ENCODE measurements at regions not wholly inside any gene's neighbourhood (a gene's known extent, or its start where the extent isn't known, plus 50 kb on each side); places are given as distances from the start of the nearest gene placed in this dataset.

DNA sequence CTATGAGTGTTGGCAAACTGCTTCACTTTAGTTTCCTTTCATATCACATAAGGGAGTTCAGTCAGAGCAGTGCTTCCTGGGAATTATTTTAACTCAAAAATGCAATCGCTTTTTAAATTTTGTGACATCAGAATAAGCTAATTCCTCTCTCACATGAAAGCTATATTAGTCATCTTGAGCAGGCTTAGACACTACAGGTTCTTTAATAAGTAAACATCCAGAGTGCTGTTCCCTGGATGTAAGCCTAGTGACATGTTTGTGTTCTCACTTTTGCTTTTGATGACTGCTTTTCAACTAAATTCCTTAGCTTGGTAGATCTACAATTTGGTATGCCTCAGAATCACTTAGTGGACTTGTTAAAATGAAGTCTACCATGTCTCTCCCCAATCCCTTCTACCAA is 252.7 kb upstream of the POU3F2 start:
- DNase-seq = no peak

DNA sequence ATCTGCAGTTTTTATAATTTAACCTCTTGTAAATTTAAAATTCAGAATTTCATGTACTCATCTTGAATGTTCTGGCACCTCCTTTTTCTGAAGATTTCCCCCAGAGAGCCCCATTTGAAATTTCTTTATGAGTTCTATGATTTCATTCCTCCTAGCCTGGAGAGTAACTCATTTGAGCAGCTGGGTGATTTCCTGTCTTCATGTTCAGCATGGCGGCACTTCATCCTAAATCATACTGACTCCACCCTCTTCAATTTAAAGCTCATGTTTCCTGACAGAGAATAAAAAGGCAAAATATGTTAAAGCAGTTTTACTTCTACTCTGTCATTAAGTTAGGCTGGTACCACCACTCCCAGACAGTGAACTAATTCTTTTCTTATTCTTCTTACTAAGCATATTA is 250.9 kb upstream of the POU3F2 start:
- no peak for DNase-seq

DNA sequence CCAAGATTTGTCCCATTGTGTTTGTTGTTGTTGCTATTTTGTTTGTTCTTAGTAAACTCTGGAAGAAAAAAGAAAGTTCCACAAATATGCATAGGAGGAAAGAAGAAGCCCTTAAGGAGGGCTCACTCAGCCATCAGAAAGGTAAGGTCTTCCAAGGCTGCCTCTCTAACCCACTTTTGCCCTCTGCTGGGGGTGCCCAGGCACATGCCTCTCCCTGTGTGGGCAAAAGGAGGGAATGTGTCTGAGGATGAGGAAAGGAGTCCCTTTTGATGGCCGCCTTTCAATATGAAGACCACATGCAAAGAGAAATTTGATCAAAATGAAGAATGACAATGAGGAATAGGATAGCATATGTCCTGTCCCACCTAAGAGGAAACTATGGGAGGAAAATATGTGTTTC is 248.2 kb upstream of the POU3F2 start:
- DNase-seq = no peak

DNA sequence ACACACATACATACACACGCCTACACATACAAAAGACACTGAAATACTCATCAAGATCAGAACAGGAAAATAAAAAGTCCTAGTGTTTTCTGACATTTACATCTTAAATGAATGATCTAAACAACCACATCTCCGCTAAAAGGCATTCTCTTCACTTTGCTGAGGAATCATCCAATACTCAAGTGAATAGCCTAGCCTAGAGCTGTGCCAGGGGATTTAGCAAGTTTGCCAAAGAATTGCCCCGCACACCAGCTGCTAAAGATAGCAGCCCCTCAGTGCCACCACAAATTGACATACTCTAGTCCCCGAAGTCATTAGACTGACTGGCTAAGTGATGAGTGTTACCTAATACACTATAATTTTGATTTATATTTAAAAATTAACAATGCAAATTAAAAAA is 246.8 kb upstream of the POU3F2 start:
- DNase-seq = no peak

DNA sequence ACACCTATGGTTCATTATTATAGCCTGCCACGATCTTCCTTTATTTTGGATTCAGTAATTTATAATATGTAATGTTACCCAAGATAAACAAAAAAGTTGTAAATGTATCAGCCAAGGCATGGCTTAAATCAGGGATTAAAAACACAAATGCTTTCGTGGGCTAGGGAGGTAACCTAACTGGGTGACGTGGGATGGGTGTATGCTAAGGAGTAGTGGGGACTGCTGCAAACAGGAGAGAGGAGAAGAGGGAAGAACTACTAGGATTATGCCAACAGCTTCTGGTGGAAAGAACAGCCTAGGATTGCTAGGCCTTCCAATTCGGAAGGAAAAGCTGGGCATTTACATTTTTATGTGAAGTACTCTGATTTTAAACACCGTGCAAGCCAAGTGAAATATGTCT is 244.8 kb upstream of the POU3F2 start:
- DNase-seq = no peak

DNA sequence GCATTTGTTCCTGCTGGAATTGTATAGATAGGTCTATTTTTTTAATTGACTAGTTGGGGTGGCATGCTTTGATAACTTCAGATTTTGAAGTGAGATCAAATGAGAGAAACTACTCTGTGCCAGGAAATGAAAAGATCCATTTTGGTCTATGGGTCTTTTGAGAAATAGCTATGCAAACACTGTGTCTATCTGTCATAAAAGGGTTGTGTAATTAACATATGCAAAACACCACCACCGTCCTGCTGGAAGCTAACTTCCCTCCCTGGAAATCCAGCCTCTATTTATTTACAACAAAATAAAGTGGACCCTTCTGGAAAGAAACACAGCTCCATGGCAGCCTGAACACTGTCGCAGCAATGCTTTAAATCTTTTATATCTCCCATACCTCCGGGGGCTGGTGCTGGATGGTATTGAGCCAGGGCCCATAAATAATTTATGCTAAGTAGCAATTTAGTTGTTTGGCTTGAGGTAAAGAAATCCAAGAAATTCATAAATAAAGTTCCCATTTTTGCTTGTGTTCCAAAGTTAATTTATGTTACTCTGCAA is 244.2 kb upstream of the POU3F2 start:
- DNase-seq = no peak

DNA sequence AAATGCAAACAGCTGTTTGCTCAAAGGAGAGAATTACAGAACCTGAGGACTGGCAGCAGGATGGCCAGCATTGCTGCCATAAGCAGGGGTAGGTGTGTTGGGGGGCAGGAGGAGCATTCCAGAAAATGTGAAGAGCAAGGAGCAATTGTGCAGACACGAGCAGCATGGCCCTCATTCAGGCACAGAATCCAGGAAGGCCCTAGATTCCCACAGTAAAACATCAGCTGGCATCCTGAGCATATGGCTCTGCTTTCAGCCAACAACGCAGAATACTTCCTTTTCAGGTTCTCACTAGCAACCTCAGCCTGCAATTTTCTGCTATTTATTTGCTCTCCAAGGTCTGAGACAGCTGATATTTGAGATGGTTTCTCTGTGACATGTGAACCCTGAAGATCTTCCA is 243.4 kb upstream of the POU3F2 start:
- DNase-seq = no peak

DNA sequence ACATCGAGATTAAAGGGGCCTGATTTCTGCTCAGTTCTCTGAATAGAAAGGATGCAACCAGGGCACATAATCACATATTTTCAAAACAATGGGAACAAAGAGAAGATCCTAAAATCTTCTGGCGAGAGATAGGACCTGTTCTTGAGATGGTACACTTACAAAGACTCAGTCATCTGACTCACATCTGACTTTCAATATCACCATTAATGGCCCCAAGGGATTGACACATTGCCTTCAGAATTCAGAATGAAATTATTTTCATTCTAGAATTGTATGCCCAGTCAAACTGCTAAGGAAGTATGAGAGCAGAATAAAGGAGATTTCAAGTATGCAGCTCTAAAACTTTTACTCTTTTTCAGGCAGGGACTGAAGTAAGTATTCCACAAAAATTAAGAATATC is 240.7 kb upstream of the POU3F2 start:
- DNase-seq = no peak

DNA sequence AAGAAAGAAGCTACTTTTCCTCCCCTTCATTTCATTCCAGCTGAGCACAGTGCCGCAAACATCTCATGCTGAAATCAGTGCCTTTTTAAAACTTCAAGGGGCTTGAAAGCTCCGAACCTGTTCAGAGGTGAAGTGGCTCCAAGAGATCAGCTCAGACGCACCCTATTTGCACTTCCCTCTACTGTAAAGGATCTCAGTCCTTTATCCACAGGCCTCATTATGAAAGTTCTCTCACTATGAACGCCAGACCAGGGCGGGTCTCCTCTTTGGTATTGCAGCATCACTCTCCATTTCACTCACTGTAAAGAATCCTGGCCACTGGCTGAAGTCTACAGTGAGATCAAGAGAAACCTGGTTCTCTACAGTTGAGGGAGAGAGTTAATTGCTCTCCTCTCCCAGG is 232.7 kb upstream of the POU3F2 start:
- no peak for DNase-seq

DNA sequence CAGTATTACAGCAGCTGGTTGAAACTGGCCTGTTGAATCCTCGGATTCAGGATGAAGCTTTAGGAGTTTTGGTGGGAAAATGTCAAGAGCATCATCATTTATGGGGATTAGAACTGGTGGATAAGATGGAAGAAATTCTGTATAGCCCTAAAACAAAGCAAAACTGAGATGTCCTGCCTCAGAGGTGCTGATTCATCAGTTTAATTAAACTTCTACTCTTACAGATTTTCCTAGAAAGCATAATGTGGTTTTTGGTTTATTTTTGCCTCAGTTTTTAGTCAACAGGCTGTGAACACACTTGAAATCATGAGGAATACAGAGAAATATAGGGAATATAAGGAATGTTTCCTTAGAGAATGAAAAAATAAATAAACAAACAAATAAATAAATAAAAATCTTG is 228.7 kb upstream of the POU3F2 start:
- DNase-seq = no peak

DNA sequence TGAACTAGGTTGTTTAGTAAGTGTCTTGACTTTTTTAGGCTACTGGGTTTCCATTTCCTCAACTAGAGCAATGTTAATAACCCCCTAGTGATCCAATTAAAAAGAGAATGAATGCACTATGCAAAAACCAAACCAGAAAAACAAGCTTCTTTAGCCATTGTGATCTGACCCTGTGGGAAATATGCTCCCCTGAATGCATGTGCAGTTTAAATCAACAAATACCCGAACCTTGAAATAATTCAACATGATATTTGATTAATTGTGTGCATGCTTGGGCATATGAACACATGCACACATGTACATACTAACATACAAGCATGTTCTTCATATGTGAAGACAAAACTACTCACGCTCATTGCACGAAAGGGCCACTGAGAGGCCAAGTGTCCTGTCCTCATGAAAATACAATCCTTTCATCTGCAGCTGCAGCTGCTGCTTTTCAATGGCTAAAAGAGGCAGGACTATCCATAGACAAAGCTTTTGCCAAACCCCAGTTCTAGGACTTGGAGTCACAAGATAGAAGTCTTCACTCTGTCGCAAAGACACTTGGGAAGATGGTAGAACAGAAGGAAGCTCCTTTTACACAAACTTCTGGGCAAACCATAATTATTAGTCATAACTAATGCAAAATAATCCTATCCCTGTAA is 207.1 kb upstream of the POU3F2 start:
- no peak for DNase-seq

DNA sequence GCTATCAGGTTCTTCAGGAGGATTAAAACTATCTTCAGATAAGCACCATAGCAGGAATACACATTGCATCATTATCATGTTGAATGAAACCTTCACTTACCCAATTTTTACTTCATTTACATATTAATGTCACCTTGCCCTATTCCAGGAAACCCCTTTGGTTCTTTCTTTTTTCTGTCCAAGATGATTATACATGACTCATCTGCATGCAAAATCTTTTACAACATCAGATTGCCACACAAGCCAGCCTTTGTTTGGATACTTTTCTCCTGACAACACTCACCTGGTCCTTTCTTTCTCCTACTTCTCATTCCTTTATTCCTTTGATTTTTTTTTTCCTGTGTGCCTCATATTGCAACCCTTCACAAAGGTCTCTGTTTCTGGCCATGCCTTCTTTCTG is 200.5 kb upstream of the POU3F2 start:
- DNase-seq = no peak

DNA sequence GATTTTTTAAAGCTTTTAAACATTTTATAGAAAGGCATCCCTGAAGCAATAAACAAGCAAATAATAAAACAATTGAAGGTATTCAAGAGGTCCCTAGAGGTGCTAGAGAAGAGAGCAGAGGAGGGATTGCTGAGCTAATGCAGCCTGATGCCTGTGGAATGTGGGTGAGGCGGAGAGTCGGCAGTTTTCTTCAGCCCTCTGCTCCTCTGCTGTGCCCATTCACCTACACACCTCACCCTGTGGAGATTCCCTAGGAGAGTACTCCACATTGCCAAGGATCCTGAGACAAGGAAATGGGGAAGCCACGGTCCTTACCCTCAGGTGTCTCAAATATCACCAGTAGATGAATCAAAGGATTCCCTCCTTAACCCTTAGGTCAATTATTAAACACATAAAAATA is 199.8 kb upstream of the POU3F2 start:
- DNase-seq = no peak

DNA sequence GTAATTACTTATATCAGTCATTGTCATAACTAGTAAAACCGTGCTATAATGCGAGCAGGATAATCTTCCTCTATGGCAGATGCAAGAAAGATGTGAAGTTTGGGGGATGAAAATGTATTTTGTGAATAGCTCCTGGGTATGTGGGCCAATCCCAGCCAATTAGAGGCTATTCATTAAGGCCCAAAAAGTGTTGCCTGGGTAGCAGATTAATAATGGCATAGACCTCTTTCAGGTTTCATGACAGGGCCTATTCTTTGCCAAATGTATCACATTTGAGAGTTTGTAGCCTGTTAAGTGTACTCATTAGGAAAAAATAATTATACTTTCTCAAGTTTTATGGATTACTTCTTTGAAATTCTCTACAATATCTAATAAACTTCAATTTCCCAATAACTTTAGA is 199.2 kb upstream of the POU3F2 start:
- no peak for DNase-seq

DNA sequence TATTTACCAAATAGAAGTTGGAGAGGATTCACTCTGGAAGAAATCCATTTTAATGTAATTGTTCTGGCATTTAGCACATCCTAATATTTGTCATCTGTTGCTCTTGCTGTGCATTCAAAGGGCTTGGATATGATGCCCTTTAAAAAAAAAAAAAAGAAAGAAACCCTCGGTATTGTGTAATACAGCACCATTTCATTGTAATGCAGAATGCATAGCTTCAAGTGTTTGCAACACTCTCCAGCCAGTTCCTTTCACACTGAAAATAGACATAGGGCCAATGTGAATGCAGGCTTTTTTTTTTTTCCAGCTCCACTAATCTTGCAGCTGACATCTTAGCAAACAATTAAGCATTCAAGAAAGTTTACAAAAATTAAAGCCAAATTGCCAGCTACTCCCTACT is 197.4 kb upstream of the POU3F2 start:
- no peak for DNase-seq

DNA sequence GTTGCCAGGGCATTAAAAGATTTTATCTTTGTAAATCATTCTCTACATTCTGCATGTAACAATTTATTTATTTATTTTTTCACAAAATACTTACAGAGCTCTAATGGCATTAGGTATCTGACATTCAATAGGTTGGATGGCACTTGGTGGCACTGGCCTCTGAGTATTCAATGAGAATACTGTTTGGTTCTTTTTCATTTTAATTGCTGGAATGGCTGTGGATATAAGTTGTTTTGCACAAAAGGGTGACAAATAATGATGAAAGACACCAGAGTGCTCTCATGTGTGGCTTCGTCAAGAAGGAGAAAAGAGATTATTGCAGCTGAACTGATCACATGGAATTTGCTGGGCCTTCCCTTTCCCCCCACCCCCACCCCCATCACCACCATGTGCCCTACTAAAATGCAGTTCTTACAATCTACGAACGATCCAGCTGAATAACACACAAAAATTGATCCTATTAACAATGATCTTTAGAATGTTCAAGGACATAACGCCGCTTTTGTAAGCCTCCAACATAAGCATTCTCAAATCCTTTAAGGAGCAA is 195.2 kb upstream of the POU3F2 start:
- no peak for DNase-seq

DNA sequence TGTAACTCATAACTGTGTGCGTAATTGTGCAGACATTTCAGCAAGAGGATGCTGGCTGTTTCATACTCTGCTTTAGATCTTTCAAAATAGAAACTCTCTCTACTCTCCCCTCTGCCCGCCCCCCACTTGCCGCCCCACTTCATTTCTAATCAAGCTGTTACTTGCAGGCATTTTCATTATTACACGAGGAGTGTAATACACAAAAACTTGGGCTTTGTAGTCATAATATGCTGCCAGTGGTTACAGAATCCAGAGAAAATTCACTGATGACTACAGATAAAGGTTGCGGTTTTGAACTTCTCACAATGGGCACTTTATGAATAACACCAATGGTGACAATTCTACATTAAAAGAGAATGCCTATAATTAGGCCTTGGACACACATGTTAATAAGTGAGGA is 194.0 kb upstream of the POU3F2 start:
- DNase-seq = no peak

DNA sequence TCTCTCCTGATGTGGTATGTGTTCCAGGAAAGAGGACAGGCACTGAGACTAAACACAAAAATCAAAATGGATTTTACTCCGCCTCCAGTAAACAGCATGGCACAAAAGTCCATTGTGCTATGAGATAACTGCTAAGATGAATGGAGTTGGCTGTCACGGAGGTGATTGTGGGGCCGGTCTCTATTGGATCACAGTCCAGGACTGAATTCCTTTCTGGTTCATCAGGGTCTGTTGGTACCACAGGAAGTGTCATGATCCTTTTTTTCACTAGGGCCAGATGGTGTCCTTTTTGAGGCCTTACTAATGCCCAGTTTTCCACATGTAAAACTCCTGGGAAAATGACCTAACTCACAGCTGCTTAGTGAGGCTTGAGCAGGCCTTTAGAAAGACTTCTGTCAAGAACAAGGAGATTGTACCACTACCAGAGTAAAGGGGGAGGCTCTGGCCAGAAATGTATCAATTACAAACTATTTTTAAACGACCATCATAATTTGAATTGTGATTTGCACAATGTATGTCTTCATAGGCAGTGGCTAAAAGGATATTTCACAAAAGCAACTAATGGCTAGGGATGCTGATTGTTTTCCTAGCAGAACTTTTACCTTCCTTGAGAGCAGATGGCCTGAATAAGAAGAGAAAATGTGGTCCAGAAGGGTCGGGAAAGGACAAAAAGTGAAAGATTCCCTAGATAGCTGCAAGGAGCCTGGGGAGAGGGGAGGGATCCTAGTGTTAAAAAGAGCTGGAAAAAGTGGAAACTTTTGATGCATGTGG is 192.2 kb upstream of the POU3F2 start:
- DNase-seq = no peak

DNA sequence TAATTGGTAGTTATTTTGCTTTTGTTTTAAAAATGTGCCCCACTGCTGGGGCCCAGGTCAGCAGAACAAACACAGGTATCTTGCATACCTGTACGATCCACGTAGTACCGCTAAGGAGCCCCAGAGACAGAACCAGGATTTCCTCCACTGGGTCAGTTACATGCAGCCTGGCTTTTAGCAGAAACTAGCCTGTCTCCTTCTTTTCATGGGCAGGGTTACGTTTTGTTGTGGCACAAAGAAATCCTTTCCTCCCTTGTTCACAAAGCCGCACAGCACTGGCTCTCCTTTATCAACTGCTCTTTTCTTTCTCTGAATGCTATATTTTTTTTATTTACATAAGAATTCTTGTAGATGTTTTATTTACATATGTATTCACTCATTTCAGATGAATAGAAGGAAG is 190.3 kb upstream of the POU3F2 start:
- DNase-seq = no peak

DNA sequence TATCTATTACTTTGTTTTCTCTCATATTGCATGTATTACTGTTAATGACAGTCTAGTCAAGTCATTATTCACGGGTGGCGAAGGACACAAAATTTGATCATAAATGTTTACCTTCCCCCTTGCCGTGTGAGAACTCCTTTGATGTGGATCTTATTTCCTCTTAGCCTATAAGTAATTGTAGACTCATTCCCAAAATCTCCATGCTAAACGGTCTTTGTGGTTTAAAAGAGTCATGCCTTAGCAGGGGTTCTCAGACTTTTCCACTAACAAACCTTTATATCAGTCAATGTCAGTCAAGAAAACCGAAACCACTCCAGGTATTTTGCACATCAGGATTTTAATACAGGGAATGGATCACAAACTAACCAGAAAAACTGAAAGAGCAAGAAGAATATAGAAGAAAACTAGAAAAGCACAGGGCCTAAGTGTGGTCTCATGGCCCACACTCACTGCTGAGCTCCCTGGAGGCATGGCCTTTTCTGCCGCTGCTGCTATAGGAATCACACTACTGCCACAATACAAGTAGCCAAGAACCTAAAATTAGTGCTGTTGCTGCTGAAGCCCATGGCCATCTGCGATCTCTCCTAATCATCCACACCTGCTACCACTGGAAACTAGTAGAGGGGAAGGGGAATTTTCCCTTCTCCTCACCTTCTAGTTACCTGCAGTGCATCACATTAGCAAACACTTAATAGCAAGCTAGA is 186.0 kb upstream of the POU3F2 start:
- no peak for DNase-seq

DNA sequence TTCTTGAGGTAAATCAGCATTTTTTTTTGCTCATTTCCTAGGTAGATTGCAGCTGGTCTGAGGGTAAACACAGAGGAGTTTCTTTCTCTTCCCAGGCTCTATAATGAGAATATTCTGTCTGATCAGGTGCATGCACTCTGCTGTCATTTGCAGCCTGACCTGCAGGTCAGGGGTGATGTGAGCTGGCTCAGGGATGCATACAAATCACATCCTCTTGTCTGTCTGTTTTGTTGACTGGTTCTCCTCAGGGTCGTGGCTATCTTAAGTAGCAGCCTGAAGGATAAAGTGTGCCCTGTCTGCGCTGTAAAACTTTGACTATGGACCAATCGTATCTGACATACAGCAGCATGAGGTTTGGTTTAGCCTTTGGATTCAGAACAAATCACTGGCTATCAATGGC is 183.4 kb upstream of the POU3F2 start:
- DNase-seq = no peak

DNA sequence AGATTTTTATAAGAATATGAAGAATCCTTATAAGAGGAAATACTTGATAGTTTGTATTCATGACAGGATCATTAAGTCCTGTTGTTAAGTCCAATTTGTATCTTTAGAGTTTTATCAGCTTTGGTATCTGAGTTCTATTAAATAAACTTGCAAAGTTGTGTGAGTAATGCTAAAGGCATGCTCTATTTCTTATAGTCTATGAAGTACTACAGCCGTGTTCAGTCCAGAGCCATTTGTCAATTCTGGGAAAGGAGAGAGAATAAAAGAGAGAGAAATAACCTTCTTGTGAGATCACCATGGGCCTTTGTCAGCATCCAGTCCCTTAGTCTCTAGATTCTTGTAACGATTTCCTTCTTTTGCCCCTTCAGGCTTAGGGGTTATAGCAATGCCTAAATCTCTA is 181.2 kb upstream of the POU3F2 start:
- no peak for DNase-seq

DNA sequence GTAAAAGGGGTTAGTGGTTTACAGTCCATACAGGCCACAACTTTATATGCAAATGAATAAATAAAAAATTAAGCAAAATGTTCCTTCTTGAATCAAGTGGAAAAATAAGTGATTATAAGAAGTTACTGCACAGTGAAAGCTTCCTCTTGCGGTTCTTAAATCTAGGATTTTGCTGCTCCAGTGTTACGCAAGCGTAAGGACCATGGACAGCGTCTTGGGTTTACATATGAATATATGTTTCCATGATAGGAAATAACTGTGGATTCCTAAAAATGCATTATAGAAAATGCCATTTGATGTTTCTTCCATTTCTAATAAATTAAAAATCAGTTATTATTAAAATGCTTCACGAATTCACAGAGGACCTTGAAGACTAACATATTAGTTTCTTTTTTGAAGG is 176.6 kb upstream of the POU3F2 start:
- DNase-seq = no peak

DNA sequence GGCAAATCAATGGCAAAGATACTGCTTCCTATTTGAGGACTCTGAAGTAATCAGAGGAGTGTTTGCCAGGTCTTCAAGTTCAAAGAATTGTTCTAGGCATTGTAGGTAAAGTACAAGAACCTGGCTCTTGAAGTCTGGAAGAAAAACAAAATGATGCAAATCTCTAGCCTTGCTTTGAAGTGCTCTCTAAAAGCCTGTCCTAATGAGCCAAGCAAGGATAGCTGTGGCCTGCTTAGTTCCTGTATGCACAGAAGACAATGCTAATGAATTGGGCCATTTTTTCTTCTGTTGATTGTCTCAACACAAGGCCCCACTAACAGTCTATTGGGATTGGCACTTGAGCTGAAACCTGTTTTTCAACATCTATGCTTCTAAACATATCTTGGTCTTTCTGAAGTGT is 165.0 kb upstream of the POU3F2 start:
- DNase-seq = no peak

Data from activated CD8-positive, alpha-beta memory T cell treated with anti-CD3 and anti-CD28 coated beads for 24 hours (primary cell).